Naive thymus-derived CD8-positive, alpha-beta T cell (primary cell): ENCODE measurements at regions not wholly inside any gene's neighbourhood (a gene's known extent, or its start where the extent isn't known, plus 50 kb on each side); places are given as distances from the start of the nearest gene placed in this dataset.
A peak's percentile ranks its signal among the peaks of the same experiment; 100 is the strongest.
"Not testable (repeated sequence)": the region's sequence is repeated elsewhere in the genome, so short reads cannot be mapped to it uniquely, and the experiment has no call there.

Experiments used
- ATAC-seq, 2 donors: fragments of 150-1000 bp; cut with Tn5 transposase in 1 of 2; sonication (Bioruptor Pico), chemical (Tn5 transposase) in 1 of 2; 1 replicate in 1 of 2; 2 replicates in 1 of 2; pipeline ENCODE4 v1.10.0; 2021; ENCODE audit warnings: mild to moderate bottlenecking in 2 of 2, moderate library complexity in 2 of 2
- POLR2A ChIA-PET: fragments of 350-600 bp; sonication (Branson Sonifier 250); formaldehyde crosslinking; loops from one replicate; lab custom pipeline; 2021; ENCODE audit warnings: antibody characterized with exemption; lab: Charles Lee
- DNase-seq, 10 donors: peaks; one replicate each; pipeline versions ENCODE4 v3.0.0 to v3.0.0-alpha.2; 2020 to 2022
- H3K27ac Mint-ChIP-seq, 10 donors: one replicate each; pipeline ENCODE4 v1.8.0; 2020 to 2022; ENCODE audit warnings: mild to moderate bottlenecking in 10 of 10, mixed read lengths in 10 of 10, moderate library complexity in 4 of 10, inconsistent platforms in 1 of 10
- H3K27me3 Mint-ChIP-seq, 5 donors: one replicate each; pipeline ENCODE4 v1.8.0; 2021 to 2022; ENCODE audit warnings: mixed read lengths in 5 of 5
- H3K36me3 Mint-ChIP-seq, 3 donors: one replicate each; pipeline ENCODE4 v1.8.0; 2020 to 2022; ENCODE audit warnings: mixed read lengths in 3 of 3, mild to moderate bottlenecking in 2 of 3, inconsistent platforms in 1 of 3
- H3K4me1 Mint-ChIP-seq, 4 donors: one replicate each; pipeline ENCODE4 v1.8.0; 2021 to 2022; ENCODE audit warnings: mixed read lengths in 4 of 4
- H3K4me3 Mint-ChIP-seq, 10 donors: one replicate each; pipeline ENCODE4 v1.8.0; 2020 to 2022; ENCODE audit warnings: mild to moderate bottlenecking in 10 of 10, mixed read lengths in 10 of 10, moderate library complexity in 6 of 10, inconsistent platforms in 1 of 10
- H3K9me3 Mint-ChIP-seq, 9 donors: one replicate each; pipeline ENCODE4 v1.8.0; 2020 to 2022; ENCODE audit warnings: mixed read lengths in 9 of 9, mild to moderate bottlenecking in 3 of 9, inconsistent platforms in 1 of 9, moderate library complexity in 1 of 9

GRCh38 chr15:23750179-23750578, 63.1 kb upstream of the NDN start:
- H3K27ac Mint-ChIP-seq: no peak overlapping the region
- ATAC-seq (no peak), DNase-seq (no peak)
- no peaks in the 10 kb centered on the region for H3K4me1 Mint-ChIP-seq
- peaks cover 0 to 4% (median 0%) of the 10 kb centered on the region in 3 donors for H3K36me3 Mint-ChIP-seq
- H3K27me3 Mint-ChIP-seq: peaks cover 0 to 2% (median 0%) of the 10 kb centered on the region in 5 donors
- no peak overlapping the region for H3K4me3 Mint-ChIP-seq
- peaks cover 0 to 18% (median 2%) of the 10 kb centered on the region in 9 donors for H3K9me3 Mint-ChIP-seq
- POLR2A ChIA-PET: no interaction called here

DNA sequence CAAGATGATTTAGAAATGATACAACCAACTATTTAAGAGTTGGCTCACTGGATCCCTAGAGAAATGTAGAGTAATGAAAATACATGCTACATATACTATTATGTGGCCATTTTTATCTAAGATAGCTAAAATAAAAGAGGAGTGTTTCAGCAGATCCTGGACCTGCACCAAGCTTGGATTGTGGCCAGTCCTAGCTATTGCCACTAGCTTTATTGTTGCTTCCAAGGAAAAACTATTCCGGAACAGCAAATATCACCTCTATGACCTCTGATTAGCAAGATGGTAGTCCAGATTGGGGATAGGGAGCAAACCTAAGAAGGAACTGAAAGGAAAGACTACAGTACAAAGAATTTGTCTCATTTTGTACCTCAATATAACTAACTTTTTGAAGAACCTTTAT, 63.7 kb upstream of the NDN start:
- Mint-ChIP-seq H3K36me3 (peaks cover 0 to 4% (median 0%) of the 10 kb centered on the region in 3 donors), H3K9me3 (peaks cover 0 to 21% (median 2%) of the 10 kb centered on the region in 9 donors), H3K27me3 (peaks cover 0 to 2% (median 0%) of the 10 kb centered on the region in 5 donors), H3K4me1 (no peaks in the 10 kb centered on the region), H3K4me3 (no peak overlapping the region), H3K27ac (no peak overlapping the region)
- DNase-seq (no peak), ATAC-seq (no peak)
- POLR2A ChIA-PET: no interaction called here

DNA sequence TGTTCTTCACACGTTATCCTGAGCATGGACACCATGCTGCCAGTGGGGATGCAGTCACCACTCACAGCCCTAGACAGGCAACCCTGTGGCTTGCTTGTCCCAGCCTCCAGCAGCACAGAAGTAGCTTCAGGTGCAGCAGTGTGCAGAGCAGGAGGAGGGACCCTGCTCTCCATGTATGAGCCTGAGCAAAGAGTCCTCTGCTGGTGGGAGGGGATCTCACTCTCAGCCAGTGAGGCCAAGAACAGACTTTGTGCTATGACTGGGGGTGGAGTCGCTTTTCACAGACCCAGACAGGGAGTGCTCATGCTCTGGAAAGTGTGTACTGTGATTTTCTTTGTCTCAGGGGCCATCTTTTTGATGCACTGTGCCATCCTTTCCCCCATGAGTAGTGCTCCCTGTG, 66.1 kb upstream of the NDN start:
- DNase-seq (no peak), ATAC-seq (no peak)
- Mint-ChIP-seq H3K4me3 (no peak overlapping the region), H3K27me3 (peaks cover 0 to 2% (median 0%) of the 10 kb centered on the region in 5 donors), H3K36me3 (peaks cover 0 to 4% (median 0%) of the 10 kb centered on the region in 3 donors), H3K4me1 (no peaks in the 10 kb centered on the region), H3K9me3 (peaks cover 0 to 21% (median 7%) of the 10 kb centered on the region in 9 donors), H3K27ac (no peak overlapping the region)
- POLR2A ChIA-PET: no interaction called here

- Mint-ChIP-seq H3K36me3 (peaks cover 0 to 4% (median 0%) of the 10 kb centered on the region in 3 donors), H3K27me3 (peaks cover 0 to 7% (median 0%) of the 10 kb centered on the region in 5 donors), H3K9me3 (peaks cover 0 to 32% (median 7%) of the 10 kb centered on the region in 9 donors), H3K4me3 (no peak overlapping the region), H3K27ac (no peak overlapping the region), H3K4me1 (no peaks in the 10 kb centered on the region)
- ATAC-seq (no peak), DNase-seq (no peak)
- POLR2A ChIA-PET: no interaction called here
These were observed 71.8 kb upstream of the NDN start for GRCh38 chr15:23758891-23759290.

DNA sequence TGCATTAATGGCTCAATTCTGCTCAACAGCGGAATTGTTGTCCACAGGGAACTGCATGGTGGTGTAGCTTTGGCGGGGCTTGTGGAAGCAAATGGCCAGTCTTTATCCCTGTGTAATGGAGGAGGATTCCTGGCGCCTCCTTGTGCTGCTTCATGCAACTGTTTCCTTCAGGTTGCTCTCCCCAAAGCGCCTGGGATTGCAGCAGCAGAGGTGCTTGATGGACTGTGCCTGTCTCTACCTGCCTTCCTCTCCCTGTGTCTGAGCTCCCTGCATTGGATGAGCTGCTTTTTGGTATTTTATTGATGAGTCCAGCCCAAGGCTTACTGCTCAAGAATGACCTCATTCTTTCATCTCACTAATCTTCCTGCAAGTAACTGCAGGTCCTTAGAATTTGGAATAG, 72.9 kb upstream of the NDN start:
- no peak overlapping the region for H3K4me3 Mint-ChIP-seq
- POLR2A ChIA-PET: no interaction called here
- H3K27ac Mint-ChIP-seq: no peak overlapping the region
- H3K36me3 Mint-ChIP-seq: peaks cover 0 to 15% (median 0%) of the 10 kb centered on the region in 3 donors
- peaks cover 0 to 39% (median 14%) of the 10 kb centered on the region in 9 donors for H3K9me3 Mint-ChIP-seq
- ATAC-seq: no peak
- no peak for DNase-seq
- no peaks in the 10 kb centered on the region for H3K4me1 Mint-ChIP-seq
- peaks cover 0 to 7% (median 0%) of the 10 kb centered on the region in 5 donors for H3K27me3 Mint-ChIP-seq

DNA sequence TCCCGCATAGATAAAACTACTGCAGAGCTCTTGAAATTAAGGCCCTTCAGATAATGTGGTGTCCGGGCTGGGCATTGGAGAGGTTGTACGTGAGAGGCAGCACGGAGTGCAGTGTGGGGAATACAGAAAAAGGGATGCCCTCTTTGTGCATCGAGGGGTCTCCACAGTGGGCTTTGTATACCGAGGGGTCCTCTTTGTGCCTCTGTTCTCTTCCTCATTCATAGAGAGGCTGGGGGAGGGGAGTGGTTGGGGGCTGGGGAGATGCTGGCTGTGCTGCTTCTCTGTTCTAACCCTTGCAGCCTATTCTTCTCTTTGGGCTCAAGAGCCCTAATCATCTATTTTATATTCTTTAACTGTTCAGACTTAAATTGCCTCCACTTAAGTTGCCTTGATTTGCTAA, 74.3 kb upstream of the NDN start:
- Mint-ChIP-seq H3K27ac (no peak overlapping the region), H3K36me3 (peaks cover 0 to 18% (median 0%) of the 10 kb centered on the region in 3 donors), H3K4me1 (no peaks in the 10 kb centered on the region), H3K27me3 (peaks cover 0 to 7% (median 0%) of the 10 kb centered on the region in 5 donors), H3K4me3 (no peak overlapping the region), H3K9me3 (peaks cover 0 to 47% (median 16%) of the 10 kb centered on the region in 9 donors)
- ATAC-seq (no peak), DNase-seq (no peak)
- POLR2A ChIA-PET: no interaction called here

DNA sequence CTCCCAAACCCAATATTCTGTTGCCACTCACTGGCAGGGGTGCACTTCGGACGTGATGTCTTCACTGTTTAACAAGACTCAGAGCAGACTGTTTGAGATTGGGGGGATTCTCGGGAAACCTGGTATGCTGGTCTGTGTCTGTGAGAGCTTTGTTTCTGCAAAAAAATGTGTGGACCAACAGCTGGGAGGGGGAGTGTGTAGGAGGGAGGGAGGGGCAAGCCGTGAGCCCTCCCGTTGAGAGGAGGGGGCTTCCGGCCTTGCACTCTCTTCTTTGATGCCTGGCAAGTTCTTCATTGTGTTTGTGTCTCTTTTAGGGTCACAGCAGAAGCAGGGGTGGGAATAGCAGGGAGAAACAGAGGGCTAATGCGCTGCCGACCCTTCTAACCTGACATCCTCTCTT, 74.9 kb upstream of the NDN start:
- Mint-ChIP-seq H3K9me3 (peaks cover 0 to 44% (median 16%) of the 10 kb centered on the region in 9 donors), H3K27me3 (peaks cover 0 to 7% (median 0%) of the 10 kb centered on the region in 5 donors), H3K36me3 (peaks cover 0 to 17% (median 0%) of the 10 kb centered on the region in 3 donors), H3K4me1 (no peaks in the 10 kb centered on the region), H3K4me3 (no peak overlapping the region), H3K27ac (no peak overlapping the region)
- POLR2A ChIA-PET: no interaction called here
- ATAC-seq (no peak), DNase-seq (no peak)

GRCh38 chr15:23763021-23763420, 75.9 kb upstream of the NDN start:
- H3K27ac Mint-ChIP-seq: no peak overlapping the region
- POLR2A ChIA-PET: no interaction called here
- peaks cover 0 to 50% (median 15%) of the 10 kb centered on the region in 9 donors for H3K9me3 Mint-ChIP-seq

GRCh38 chr15:23764306-23764705, 77.2 kb upstream of the NDN start:
- no peaks in the 10 kb centered on the region for H3K4me1 Mint-ChIP-seq
- no peak for DNase-seq
- H3K4me3 Mint-ChIP-seq: no peak overlapping the region
- POLR2A ChIA-PET: no interaction called here
- H3K36me3 Mint-ChIP-seq: peaks cover 0 to 17% (median 0%) of the 10 kb centered on the region in 3 donors
- ATAC-seq: no peak
- H3K27me3 Mint-ChIP-seq: peaks cover 0 to 7% (median 0%) of the 10 kb centered on the region in 5 donors
- peaks cover 0 to 57% (median 15%) of the 10 kb centered on the region in 9 donors for H3K9me3 Mint-ChIP-seq
- no peak overlapping the region for H3K27ac Mint-ChIP-seq

More at GRCh38 chr15:23763021-23763420, 75.9 kb upstream of the NDN start:
- Mint-ChIP-seq H3K4me3 (no peak overlapping the region), H3K27me3 (peaks cover 0 to 7% (median 0%) of the 10 kb centered on the region in 5 donors), H3K36me3 (peaks cover 0 to 17% (median 0%) of the 10 kb centered on the region in 3 donors), H3K4me1 (no peaks in the 10 kb centered on the region)
- ATAC-seq (no peak), DNase-seq (no peak)

GRCh38 chr15:23764716-23765115, 77.6 kb upstream of the NDN start:
- Mint-ChIP-seq H3K27me3 (peaks cover 0 to 4% (median 0%) of the 10 kb centered on the region in 5 donors), H3K4me1 (no peaks in the 10 kb centered on the region), H3K9me3 (peaks cover under 1 to 53% (median 15%) of the 10 kb centered on the region in 9 donors), H3K27ac (no peak overlapping the region), H3K36me3 (peaks cover 0 to 17% (median 0%) of the 10 kb centered on the region in 3 donors), H3K4me3 (no peak overlapping the region)
- no peak for DNase-seq
- POLR2A ChIA-PET: no interaction called here
- ATAC-seq: no peak

- H3K4me1 Mint-ChIP-seq, DNase-seq, H3K27me3 Mint-ChIP-seq, H3K27ac Mint-ChIP-seq, ATAC-seq, POLR2A ChIA-PET, H3K4me3 Mint-ChIP-seq: not testable (repeated sequence)
- peaks cover 9 to 59% (median 18%) of the 10 kb centered on the region in 9 donors for H3K9me3 Mint-ChIP-seq
- peaks cover 0 to 17% (median 0%) of the 10 kb centered on the region in 3 donors for H3K36me3 Mint-ChIP-seq
These were observed 79.7 kb upstream of the NDN start for GRCh38 chr15:23766779-23767178.

GRCh38 chr15:23773093-23773492, 86.0 kb upstream of the NDN start:
- DNase-seq (no peak), ATAC-seq (no peak)
- Mint-ChIP-seq H3K36me3 (no peaks in the 10 kb centered on the region), H3K4me1 (no peaks in the 10 kb centered on the region), H3K27me3 (peaks cover 0 to under 1% (median 0%) of the 10 kb centered on the region in 5 donors), H3K9me3 (peaks cover 6 to 32% (median 13%) of the 10 kb centered on the region in 9 donors), H3K27ac (no peak overlapping the region), H3K4me3 (no peak overlapping the region)
- POLR2A ChIA-PET: no interaction called here

- H3K4me1 Mint-ChIP-seq: no peaks in the 10 kb centered on the region
- H3K27me3 Mint-ChIP-seq: peaks cover 0 to 5% (median 1%) of the 10 kb centered on the region in 5 donors
- POLR2A ChIA-PET: no interaction called here
- H3K9me3 Mint-ChIP-seq: peaks cover 0 to 17% (median 6%) of the 10 kb centered on the region in 9 donors
- no peak for DNase-seq
- H3K27ac Mint-ChIP-seq: peak overlapping the region in 1 of 10 donors; percentile 25
- no peak for ATAC-seq
- H3K4me3 Mint-ChIP-seq: no peak overlapping the region
- no peaks in the 10 kb centered on the region for H3K36me3 Mint-ChIP-seq
These were observed 100.4 kb upstream of the NDN start for GRCh38 chr15:23787346-23788105.
